GM12878 (cell line): ENCODE measurements at regions not wholly inside any gene's neighbourhood (a gene's known extent, or its start where the extent isn't known, plus 50 kb on each side); places are given as distances from the start of the nearest gene placed in this dataset.
A peak's percentile ranks its signal among the peaks of the same experiment; 100 is the strongest.

ENCODE experiments used
- ATF3 ChIP-seq: IDR thresholded peaks from 2 replicates; pipeline ENCODE4 v1.6.1; 2011; ENCODE audit warnings: low read depth, mild to moderate bottlenecking, low read length, moderate library complexity, borderline replicate concordance; ENCODE audit errors: extremely low read depth
- BHLHE40 ChIP-seq, 2 experiments: fragments of 450-650 bp in 1 of 2; IDR thresholded peaks; 2 replicates each; pipeline ENCODE4 v1.6.1; 2011 to 2017; ENCODE audit warnings: low read depth in 2 of 2, borderline replicate concordance in 1 of 2, improper control_type of control experiment in 1 of 2, low read length in 1 of 2, mild to moderate bottlenecking in 1 of 2
- EP300 ChIP-seq, 2 experiments: fragments of 150-350 bp in 1 of 2; IDR thresholded peaks; 2 replicates each; pipeline ENCODE4 v1.6.1; 2011 to 2012; ENCODE audit warnings: low read depth in 2 of 2, low read length in 2 of 2, borderline replicate concordance in 1 of 2, improper control_type of control experiment in 1 of 2, inconsistent platforms in 1 of 2; ENCODE audit not compliant: control insufficient read depth in 1 of 2
- GABPA ChIP-seq: IDR thresholded peaks from 2 replicates; pipeline ENCODE4 v1.6.1; 2014; ENCODE audit warnings: antibody characterized with exemption, low read depth, mild to moderate bottlenecking, inconsistent platforms
- HSF1 ChIP-seq: fragments of 150-350 bp; IDR thresholded peaks from 2 replicates; pipeline ENCODE4 v1.6.1; 2014; ENCODE audit warnings: mild to moderate bottlenecking, low read depth, low read length
- IKZF2 ChIP-seq, 2 experiments: fragments of 450-650 bp; IDR thresholded peaks; 2 replicates each; pipeline ENCODE4 v1.6.1; 2017; ENCODE audit warnings: mild to moderate bottlenecking in 2 of 2, moderate library complexity in 2 of 2
- JUNB ChIP-seq: IDR thresholded peaks from 2 replicates; pipeline ENCODE4 v1.6.1; 2016; ENCODE audit warnings: antibody characterized with exemption, mild to moderate bottlenecking
- LARP7 ChIP-seq: fragments of 450-650 bp; IDR thresholded peaks from 2 replicates; pipeline ENCODE4 v1.6.1; 2017; ENCODE audit warnings: mild to moderate bottlenecking
- MEF2B ChIP-seq: fragments of 450-650 bp; IDR thresholded peaks from 2 replicates; pipeline ENCODE4 v1.6.1; 2018; ENCODE audit warnings: mild to moderate bottlenecking, moderate library complexity; ENCODE audit not compliant: partially characterized antibody, poor library complexity, severe bottlenecking
- MYC ChIP-seq: IDR thresholded peaks from 2 replicates; pipeline ENCODE4 v1.6.1; 2011; ENCODE audit warnings: mild to moderate bottlenecking, low read length, moderate library complexity, inconsistent platforms; ENCODE audit not compliant: insufficient read depth, insufficient replicate concordance, insufficient read length, severe bottlenecking
- NBN ChIP-seq: fragments of 450-650 bp; IDR thresholded peaks from 2 replicates; pipeline ENCODE4 v1.6.1; 2016
- NFXL1 ChIP-seq: fragments of 450-650 bp; IDR thresholded peaks from 2 replicates; pipeline ENCODE4 v1.6.1; 2017; ENCODE audit warnings: antibody characterized with exemption, mild to moderate bottlenecking, borderline replicate concordance
- NR2C2 ChIP-seq: IDR thresholded peaks from 2 replicates; pipeline ENCODE4 v1.6.1; 2011; ENCODE audit warnings: borderline replicate concordance, low read depth; ENCODE audit not compliant: control insufficient read depth, insufficient read length
- PML ChIP-seq: IDR thresholded peaks from 2 replicates; pipeline ENCODE4 v1.6.1; 2012; ENCODE audit warnings: low read length, inconsistent platforms
- RAD51 ChIP-seq: fragments of 450-650 bp; IDR thresholded peaks from 2 replicates; pipeline ENCODE4 v1.6.1; 2016; ENCODE audit warnings: moderate library complexity, mild to moderate bottlenecking, inconsistent platforms
- RUNX3 ChIP-seq: IDR thresholded peaks from 2 replicates; pipeline ENCODE4 v1.6.1; 2012; ENCODE audit warnings: low read length, inconsistent platforms
- SIX5 ChIP-seq: IDR thresholded peaks from 2 replicates; pipeline ENCODE4 v1.6.1; 2011; ENCODE audit warnings: mild to moderate bottlenecking, low read depth, low read length, moderate library complexity; ENCODE audit not compliant: severe bottlenecking
- SMAD5 ChIP-seq: IDR thresholded peaks from 2 replicates; pipeline ENCODE4 v1.6.1; 2016; ENCODE audit warnings: antibody characterized with exemption, low read depth
- SRF ChIP-seq, 2 experiments: IDR thresholded peaks; 2 replicates each; pipeline ENCODE4 v1.6.1; 2011; ENCODE audit warnings: low read depth in 2 of 2, low read length in 2 of 2, mild to moderate bottlenecking in 1 of 2, moderate library complexity in 1 of 2
- TCF7 ChIP-seq: IDR thresholded peaks from 2 replicates; pipeline ENCODE4 v1.6.1; 2014; ENCODE audit warnings: antibody characterized with exemption, borderline replicate concordance
- ZBTB11 ChIP-seq: fragments of 450-650 bp; formaldehyde crosslinking; IDR thresholded peaks from 2 replicates; pipeline ENCODE4 v1.5.0; 2022; ENCODE audit warnings: mild to moderate bottlenecking, missing genetic modification characterization
- ZNF207 ChIP-seq: fragments of 450-650 bp; IDR thresholded peaks from 2 replicates; pipeline ENCODE4 v1.6.1; 2014; ENCODE audit warnings: antibody characterized with exemption, mild to moderate bottlenecking, borderline replicate concordance
- ZNF24 ChIP-seq: fragments of 450-650 bp; IDR thresholded peaks from 2 replicates; pipeline ENCODE4 v1.6.1; 2017; ENCODE audit warnings: antibody characterized with exemption, mild to moderate bottlenecking
- ZZZ3 ChIP-seq: IDR thresholded peaks from 2 replicates; pipeline ENCODE4 v1.6.1; 2011; ENCODE audit warnings: low read depth; ENCODE audit not compliant: control insufficient read depth, insufficient read length
- TF ChIP-seq, protein P1 (sequence below): fragments of 450-650 bp; IDR thresholded peaks from 2 replicates; pipeline ENCODE4 v1.6.1; 2016; ENCODE audit warnings: mild to moderate bottlenecking
- TF ChIP-seq, protein P2 (sequence below): IDR thresholded peaks from 2 replicates; pipeline ENCODE4 v1.6.1; 2012; ENCODE audit warnings: low read depth, low read length, improper control_type of control experiment

DNA sequence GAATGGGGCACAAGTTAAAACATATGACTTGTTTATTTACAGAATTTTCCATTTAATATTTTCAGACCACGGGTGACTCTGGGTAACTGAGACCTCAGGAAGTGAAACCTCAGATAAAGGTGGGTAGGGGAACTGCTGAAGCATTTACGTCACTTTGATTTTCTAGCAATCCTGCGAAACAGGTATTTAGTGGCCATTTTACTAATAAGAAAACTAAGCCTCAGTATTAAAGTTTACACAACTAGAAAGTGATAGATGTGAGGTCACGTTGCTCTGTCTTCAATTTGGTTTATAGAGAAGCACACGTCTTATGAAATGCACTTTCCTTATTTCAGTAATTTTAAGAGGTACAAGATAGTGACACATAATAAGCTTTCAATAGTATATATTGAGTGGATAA, 402.8 kb downstream of the FGF9 start (continued):
- TF ChIP-seq MEF2B (no peak), ZBTB11 (CRISPR knock-in tag) (no peak), SMAD5 (no peak), NFXL1 (no peak), NR2C2 (no peak), RUNX3 (peak; percentile 68), JUNB (peak; percentile 77), SRF (IDR thresholded peaks at IDR 0.05; ENCODE audit: low read depth in 2 of 2, low read length in 2 of 2) (no peak), ZZZ3 (no peak), RAD51 (no peak; the same call in 1 of the 2 replicates), ZNF207 (no peak), NBN (no peak), SIX5 (no peak), PML (no peak), LARP7 (no peak), BHLHE40 (IDR thresholded peaks at IDR 0.05; ENCODE audit: borderline replicate concordance in 1 of 2, low read depth in 2 of 2, low read length in 1 of 2) (peak in 1 of 2 experiments; percentile 49; a peak in 1 of 4 replicates), ATF3 (no peak), EP300 (IDR thresholded peaks at IDR 0.05; ENCODE audit: borderline replicate concordance in 1 of 2, control insufficient read depth in 1 of 2, low read depth in 2 of 2, low read length in 2 of 2) (peak; percentile 70; a peak in 2 of 4 replicates), MYC (no peak), ZNF24 (no peak), HSF1 (no peak), TCF7 (no peak), IKZF2 (IDR thresholded peaks at IDR 0.05) (peak in 1 of 2 experiments; percentile 48; a peak in 2 of 4 replicates), GABPA (no peak)
- TF ChIP-seq, protein P1, sequence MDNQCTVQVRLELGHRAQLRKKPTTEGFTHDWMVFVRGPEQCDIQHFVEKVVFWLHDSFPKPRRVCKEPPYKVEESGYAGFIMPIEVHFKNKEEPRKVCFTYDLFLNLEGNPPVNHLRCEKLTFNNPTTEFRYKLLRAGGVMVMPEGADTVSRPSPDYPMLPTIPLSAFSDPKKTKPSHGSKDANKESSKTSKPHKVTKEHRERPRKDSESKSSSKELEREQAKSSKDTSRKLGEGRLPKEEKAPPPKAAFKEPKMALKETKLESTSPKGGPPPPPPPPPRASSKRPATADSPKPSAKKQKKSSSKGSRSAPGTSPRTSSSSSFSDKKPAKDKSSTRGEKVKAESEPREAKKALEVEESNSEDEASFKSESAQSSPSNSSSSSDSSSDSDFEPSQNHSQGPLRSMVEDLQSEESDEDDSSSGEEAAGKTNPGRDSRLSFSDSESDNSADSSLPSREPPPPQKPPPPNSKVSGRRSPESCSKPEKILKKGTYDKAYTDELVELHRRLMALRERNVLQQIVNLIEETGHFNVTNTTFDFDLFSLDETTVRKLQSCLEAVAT, result no peak
- TF ChIP-seq, protein P2, sequence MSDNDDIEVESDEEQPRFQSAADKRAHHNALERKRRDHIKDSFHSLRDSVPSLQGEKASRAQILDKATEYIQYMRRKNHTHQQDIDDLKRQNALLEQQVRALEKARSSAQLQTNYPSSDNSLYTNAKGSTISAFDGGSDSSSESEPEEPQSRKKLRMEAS, result no peak
